ENCODE measurements at regions not wholly inside any gene's neighbourhood (a gene's known extent, or its start where the extent isn't known, plus 50 kb on each side); places are given as distances from the start of the nearest gene placed in this dataset.

DNA sequence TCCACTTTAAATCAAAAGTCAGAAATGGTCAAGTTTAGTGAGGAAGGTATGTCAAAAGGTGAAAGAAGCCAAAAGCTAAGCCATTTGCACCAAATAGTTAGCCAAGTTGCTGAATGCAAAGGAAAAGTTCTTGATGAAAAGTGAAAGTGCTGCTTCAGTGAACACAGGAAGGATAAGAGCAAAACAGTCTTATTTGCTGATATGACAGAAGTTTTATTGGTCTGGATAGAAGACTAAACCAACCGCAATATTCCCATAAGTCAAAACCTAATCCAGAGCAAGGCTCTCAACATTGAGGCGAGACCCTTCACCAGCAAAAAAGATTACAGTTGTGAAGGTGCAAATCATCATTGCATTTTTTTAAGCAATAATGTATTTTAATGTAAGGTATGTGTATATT, 496.5 kb upstream of the LRATD1 start:
- no peak for TF ChIP-seq CTCF (IDR thresholded peaks at IDR 0.05)
- TF ChIP-seq, protein P1, sequence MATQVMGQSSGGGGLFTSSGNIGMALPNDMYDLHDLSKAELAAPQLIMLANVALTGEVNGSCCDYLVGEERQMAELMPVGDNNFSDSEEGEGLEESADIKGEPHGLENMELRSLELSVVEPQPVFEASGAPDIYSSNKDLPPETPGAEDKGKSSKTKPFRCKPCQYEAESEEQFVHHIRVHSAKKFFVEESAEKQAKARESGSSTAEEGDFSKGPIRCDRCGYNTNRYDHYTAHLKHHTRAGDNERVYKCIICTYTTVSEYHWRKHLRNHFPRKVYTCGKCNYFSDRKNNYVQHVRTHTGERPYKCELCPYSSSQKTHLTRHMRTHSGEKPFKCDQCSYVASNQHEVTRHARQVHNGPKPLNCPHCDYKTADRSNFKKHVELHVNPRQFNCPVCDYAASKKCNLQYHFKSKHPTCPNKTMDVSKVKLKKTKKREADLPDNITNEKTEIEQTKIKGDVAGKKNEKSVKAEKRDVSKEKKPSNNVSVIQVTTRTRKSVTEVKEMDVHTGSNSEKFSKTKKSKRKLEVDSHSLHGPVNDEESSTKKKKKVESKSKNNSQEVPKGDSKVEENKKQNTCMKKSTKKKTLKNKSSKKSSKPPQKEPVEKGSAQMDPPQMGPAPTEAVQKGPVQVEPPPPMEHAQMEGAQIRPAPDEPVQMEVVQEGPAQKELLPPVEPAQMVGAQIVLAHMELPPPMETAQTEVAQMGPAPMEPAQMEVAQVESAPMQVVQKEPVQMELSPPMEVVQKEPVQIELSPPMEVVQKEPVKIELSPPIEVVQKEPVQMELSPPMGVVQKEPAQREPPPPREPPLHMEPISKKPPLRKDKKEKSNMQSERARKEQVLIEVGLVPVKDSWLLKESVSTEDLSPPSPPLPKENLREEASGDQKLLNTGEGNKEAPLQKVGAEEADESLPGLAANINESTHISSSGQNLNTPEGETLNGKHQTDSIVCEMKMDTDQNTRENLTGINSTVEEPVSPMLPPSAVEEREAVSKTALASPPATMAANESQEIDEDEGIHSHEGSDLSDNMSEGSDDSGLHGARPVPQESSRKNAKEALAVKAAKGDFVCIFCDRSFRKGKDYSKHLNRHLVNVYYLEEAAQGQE (IDR thresholded peaks at IDR 0.05; ENCODE audit: insufficient read depth in 1 of 2, low read depth in 2 of 2, low read length in 1 of 2) = no peak
- TF ChIP-seq POLR2AphosphoS5 (IDR thresholded peaks at IDR 0.05; ENCODE audit: low read depth, low read length) = no peak
- TF ChIP-seq SIN3A (IDR thresholded peaks at IDR 0.05; ENCODE audit: borderline replicate concordance, insufficient read depth, low read depth, low read length) = no peak
- no peak for TF ChIP-seq TCF7L2 (IDR thresholded peaks at IDR 0.05; ENCODE audit: low read depth, low read length)

Measured in Panc1 (cell line).